GM13977 (cell line): ENCODE measurements at regions not wholly inside any gene's neighbourhood (a gene's known extent, or its start where the extent isn't known, plus 50 kb on each side); places are given as distances from the start of the nearest gene placed in this dataset.

Experiments used
- DNase-seq: peaks from one replicate; pipeline ENCODE4 v3.0.0; 2012; ENCODE audit warnings: low spot score
- CTCF ChIP-seq: IDR thresholded peaks from 2 replicates; pipeline ENCODE4 v1.5.1; 2012; ENCODE audit warnings: mild to moderate bottlenecking, control low read depth; ENCODE audit not compliant: insufficient read depth; ENCODE audit errors: extremely low read depth, missing control alignments
- in situ Hi-C: fragments of 300-500 bp; cut with MboI; formaldehyde crosslinking; loops from one replicate; pipeline ENCODE4 v1.12.0; 2022; ENCODE audit warnings: low sequenced_read_pairs, low pct_unique_long_range_greater_than_20kb, mixed read lengths, inconsistent platforms; ENCODE audit not compliant: unreplicated experiment

- in situ Hi-C loops: no loop called here
- TF ChIP-seq CTCF: no peak
- no peak for DNase-seq
Measured at GRCh38 chr21:27429710-27430341, 462.9 kb upstream of the ADAMTS5 start.

DNA sequence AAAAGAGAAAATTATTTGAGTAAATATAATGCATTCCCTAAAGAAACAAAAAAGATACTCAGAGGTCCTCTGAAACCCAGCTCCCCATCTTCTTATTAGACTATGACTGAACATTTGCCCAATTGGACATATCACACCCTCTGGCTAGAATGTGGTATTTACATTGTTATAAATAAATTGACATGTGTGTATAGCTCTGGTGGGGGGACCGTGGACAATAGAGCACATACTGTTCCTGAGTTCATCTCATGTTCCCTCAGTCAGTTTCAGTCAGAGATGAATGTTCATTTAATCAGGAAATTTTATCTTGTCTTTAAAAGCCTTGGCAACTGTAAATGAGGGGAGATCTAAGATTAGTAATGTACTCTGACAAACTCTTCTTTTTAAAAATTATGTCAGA, 459.3 kb upstream of the ADAMTS5 start:
- TF ChIP-seq CTCF: no peak
- in situ Hi-C loops: no loop called here

DNA sequence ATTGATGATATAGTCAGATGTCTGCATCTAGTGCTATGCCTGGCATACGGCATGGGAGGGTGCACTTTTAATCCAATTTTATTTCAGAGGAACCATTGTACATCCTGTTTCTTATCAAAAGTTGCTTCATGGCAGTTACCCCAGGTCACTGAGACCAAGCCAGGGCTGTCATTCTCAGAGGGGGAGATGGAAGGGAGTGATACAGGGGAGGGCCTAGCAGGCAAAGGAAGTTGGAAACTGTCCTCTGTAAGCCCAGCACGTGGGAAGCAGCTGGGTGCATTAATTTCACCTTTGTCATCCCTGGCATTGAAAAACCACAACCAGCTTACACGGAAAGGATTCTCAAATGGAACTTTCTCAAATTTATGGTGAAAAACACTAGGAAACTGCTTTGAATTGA, 458.7 kb upstream of the ADAMTS5 start:
- DNase-seq: no peak
- in situ Hi-C loops: no loop called here
- TF ChIP-seq CTCF: no peak

More for the DNA sequence above, 459.3 kb upstream of the ADAMTS5 start:
- DNase-seq: no peak

DNA sequence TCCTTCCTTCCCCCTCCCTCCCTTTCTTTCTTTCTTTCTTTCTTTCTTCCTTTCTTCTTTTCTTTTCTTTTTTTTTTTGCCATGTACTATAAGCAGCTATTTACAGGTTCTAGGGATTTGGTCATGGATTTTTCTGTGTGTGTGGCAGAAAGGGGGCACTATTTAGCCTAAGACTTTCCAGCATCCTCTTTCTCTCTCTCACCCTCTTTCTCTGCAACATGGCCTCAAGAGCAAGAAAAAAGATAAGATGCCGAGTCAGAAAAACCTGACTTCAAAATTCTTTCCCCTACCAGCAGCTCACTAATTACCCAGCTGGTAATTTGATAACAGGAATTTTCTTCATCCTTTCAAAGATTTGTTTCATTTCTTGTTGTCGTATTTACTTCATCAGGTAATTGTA, 458.3 kb upstream of the ADAMTS5 start:
- no peak for DNase-seq
- in situ Hi-C loops: no loop called here
- no peak for TF ChIP-seq CTCF

DNA sequence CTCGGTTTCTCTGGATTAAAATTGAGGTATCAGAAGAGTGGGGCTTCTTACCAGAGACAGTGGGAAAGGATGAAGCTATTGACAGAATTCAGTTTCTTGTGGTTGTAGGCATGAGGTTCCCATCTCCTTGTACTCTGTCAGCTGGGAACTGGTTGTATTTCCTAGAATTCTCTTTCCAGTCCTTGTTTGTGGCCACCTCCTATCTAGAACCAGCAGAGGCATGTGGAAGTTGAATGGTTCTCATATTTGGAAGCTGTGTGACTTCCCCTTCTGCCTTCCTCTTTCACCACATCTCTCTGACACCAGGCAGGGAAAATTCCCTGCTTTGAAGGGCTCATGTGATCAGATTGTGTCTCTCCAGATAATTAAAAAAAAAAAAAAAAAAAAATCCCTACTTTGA, 457.7 kb upstream of the ADAMTS5 start:
- in situ Hi-C loops: no loop called here
- no peak for TF ChIP-seq CTCF
- DNase-seq: no peak

DNA sequence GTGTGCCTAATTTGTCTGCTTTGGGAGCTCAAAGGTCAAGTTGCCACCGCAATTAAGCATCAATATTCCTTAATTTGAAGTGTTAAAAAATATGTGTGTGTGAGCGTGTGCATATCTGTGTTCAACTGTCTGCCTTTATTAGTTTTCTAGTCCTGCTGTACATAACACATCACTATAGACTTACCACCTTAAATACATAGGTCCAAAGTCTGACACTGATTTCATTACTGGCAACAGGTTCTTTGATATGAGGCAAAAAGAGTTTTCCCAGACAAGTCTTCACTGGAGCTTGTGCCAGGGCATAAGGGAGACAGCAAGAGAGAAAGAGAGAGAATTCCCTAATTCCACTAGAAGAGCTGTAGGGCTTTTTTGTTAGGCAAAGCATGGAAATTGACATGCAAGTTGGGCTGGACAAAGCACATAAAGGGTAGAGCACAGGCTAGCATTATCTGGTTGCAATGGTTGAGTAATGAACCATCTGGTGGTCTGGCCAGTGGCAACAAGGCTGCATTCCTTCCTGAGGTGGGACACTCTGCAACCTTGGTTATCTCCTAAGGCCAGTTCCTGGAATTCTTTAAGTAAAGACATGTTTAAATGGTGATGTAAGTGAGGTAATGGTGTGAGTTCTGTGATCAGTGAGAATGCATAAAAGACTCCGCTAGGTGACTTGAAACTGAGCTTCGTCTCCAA, 457.2 kb upstream of the ADAMTS5 start:
- no peak for DNase-seq
- in situ Hi-C loops: no loop called here
- TF ChIP-seq CTCF: no peak
